ENCODE measurements at regions not wholly inside any gene's neighbourhood (a gene's known extent, or its start where the extent isn't known, plus 50 kb on each side); places are given as distances from the start of the nearest gene placed in this dataset.

DNA sequence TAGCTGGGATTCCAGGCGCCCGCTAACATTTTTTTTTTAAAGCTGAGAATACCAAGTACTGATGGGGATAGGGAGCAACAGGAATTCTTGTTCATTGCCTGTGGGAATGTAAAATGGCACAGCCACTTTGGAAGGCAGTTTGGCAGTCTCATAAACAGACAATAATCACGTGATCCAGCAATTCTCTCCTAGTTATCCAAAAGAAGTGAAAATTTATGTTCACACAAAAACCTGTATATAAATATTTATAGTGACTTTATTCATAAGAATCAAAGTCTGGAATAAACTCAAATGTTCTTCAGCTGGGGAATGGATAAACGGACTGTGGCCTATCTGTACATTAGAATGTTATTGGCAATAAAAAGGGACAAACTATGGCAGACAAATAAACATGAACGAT is 72.5 kb upstream of the NEO1 start:
- no peak overlapping the region for H3K4me3 ChIP-seq (ENCODE audit: low read depth, low read length)
- TF ChIP-seq, protein P1, sequence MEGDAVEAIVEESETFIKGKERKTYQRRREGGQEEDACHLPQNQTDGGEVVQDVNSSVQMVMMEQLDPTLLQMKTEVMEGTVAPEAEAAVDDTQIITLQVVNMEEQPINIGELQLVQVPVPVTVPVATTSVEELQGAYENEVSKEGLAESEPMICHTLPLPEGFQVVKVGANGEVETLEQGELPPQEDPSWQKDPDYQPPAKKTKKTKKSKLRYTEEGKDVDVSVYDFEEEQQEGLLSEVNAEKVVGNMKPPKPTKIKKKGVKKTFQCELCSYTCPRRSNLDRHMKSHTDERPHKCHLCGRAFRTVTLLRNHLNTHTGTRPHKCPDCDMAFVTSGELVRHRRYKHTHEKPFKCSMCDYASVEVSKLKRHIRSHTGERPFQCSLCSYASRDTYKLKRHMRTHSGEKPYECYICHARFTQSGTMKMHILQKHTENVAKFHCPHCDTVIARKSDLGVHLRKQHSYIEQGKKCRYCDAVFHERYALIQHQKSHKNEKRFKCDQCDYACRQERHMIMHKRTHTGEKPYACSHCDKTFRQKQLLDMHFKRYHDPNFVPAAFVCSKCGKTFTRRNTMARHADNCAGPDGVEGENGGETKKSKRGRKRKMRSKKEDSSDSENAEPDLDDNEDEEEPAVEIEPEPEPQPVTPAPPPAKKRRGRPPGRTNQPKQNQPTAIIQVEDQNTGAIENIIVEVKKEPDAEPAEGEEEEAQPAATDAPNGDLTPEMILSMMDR (IDR thresholded peaks at IDR 0.05; ENCODE audit: low read depth, low read length): no peak
- H3K4me1 ChIP-seq: no peaks in the 10 kb centered on the region
- DNase-seq: no peak
- no peaks in the 10 kb centered on the region for H3K9me3 ChIP-seq
- no peaks in the 10 kb centered on the region for H3K36me3 ChIP-seq
- peaks cover 14% of the 10 kb centered on the region for H3K27me3 ChIP-seq

DNA sequence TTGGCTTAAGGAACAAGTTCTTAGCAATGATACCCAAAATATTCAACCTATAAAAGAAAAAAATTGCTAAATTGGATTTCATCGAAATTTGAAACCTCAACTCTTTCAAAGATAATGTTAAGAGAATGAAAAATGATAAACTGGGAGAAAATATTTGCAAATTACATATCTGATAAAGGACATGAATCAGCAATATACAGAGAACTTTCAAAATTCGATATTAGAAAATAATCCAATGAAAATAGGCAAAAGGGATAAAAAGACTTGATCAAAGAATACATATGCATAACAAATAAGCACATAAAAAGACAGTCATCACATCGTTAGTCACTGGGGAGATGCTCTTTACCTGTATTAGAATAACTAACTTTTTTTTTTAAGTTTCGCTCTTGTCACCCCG is 73.0 kb upstream of the NEO1 start:
- no peaks in the 10 kb centered on the region for H3K4me1 ChIP-seq
- TF ChIP-seq, protein P1 (IDR thresholded peaks at IDR 0.05; ENCODE audit: low read depth, low read length): no peak
- DNase-seq: no peak
- H3K27me3 ChIP-seq: peaks cover 14% of the 10 kb centered on the region
- no peak overlapping the region for H3K4me3 ChIP-seq (ENCODE audit: low read depth, low read length)
- no peaks in the 10 kb centered on the region for H3K9me3 ChIP-seq
- no peaks in the 10 kb centered on the region for H3K36me3 ChIP-seq

DNA sequence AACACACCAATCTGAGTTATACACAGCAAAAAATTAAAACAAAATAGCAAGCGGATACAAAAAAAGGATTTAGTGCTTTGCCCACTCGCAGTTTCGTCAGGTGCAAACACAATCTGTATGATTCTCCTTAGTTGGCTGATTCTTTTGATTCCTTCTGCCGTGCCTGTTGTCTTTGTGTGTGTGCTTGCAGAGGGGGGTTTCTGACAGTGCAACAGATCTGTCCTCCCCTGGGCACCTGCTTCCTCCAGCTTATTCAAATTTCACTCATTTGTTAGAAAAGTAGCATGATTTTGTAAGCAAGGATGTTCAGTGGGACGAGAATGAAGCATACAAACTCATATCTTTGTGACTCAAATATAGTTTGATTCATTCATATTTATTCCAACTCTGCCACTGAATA is 74.0 kb upstream of the NEO1 start:
- DNase-seq: no peak
- Histone ChIP-seq H3K36me3 (no peaks in the 10 kb centered on the region), H3K4me3 (ENCODE audit: low read depth, low read length) (no peak overlapping the region), H3K27me3 (peaks cover 14% of the 10 kb centered on the region), H3K9me3 (no peaks in the 10 kb centered on the region), H3K4me1 (no peaks in the 10 kb centered on the region)
- TF ChIP-seq, protein P1 (IDR thresholded peaks at IDR 0.05; ENCODE audit: low read depth, low read length): no peak

DNA sequence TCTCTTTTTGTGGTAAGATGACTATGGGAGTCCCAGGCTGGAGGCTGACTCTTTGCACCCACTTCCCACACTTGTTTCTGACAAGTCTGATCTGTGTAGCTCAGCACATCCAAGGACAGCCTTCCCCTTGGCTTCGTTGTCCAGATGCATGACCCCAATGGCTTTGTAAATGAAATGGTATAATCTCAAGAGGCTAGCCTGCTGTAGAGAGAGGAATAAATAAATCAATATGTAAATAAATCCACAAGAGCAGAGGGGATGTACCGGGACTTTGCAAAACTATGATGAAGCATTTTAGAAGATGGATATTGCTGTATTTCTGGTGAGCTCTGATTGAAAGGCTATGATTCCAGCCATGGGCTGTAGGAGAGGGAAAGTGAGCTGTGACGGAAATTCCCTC is 79.9 kb upstream of the NEO1 start:
- no peaks in the 10 kb centered on the region for H3K4me1 ChIP-seq
- H3K9me3 ChIP-seq: no peaks in the 10 kb centered on the region
- H3K4me3 ChIP-seq (ENCODE audit: low read depth, low read length): no peak overlapping the region
- H3K27me3 ChIP-seq: peaks cover under 1% of the 10 kb centered on the region; the same call in 1 of the 2 replicates
- DNase-seq: no peak
- no peaks in the 10 kb centered on the region for H3K36me3 ChIP-seq
- TF ChIP-seq, protein P1 (IDR thresholded peaks at IDR 0.05; ENCODE audit: low read depth, low read length): no peak

DNA sequence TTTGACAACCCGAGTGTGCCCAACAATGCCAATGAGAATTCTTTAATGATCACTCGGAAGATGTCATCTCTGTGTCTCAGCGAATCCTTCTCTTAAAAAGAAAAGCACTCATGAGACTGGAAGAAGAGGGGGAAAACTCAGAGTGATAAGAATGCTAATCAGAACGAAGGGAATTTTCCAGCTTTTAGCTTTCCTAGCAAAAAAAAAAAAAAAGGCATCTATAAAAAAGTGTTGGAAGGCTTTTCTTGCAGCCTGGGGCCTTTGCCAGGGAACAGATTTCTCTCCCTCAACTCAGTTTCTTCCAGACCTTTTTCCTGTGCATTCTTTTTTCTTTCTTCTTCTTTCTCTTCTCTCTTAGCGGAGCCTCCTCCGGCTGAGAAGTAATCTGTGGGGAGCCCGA is 80.5 kb upstream of the NEO1 start:
- DNase-seq: no peak
- Histone ChIP-seq H3K4me1 (no peaks in the 10 kb centered on the region), H3K4me3 (ENCODE audit: low read depth, low read length) (no peak overlapping the region), H3K9me3 (no peaks in the 10 kb centered on the region), H3K36me3 (no peaks in the 10 kb centered on the region), H3K27me3 (no peaks in the 10 kb centered on the region; the same call in 1 of the 2 replicates)
- TF ChIP-seq, protein P1 (IDR thresholded peaks at IDR 0.05; ENCODE audit: low read depth, low read length): no peak

DNA sequence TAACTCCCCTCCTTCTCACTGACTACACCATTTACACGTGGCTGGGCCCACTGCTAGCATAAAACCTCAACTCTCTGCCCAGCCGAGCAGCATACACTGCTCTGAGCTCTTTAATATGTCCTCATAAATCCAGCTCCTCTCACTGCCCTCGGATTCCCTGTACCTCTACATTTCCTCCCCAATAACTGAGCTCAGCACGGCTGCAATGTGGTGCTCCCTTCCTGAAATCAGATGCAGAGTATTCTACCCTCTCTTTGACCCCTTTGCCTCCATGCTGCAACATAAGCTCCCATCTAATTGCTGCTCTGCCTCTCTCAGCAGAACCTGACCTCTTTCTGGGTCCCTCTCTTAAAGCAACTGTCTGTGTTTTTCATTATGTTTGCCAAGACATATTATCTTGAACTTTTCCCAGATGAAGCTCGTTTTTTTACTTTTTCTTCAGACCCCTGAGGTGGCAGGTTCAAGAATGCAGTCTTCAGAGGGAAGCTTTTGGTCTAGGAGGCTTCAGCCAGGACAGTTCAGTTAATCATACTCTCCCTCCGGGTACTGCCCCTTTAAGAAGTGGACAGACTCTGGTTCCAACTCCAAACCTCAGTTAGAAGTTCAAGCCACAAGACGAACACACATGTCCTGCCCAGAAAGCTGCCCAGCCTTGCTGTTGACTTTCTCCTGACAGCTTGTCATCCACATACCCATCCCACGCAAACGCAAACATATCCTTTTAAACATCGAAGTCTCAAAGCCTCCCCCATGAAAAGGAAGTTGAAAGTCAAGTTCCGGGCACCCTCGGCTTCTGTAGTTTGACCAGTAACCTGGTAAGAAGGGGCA is 81.1 kb upstream of the NEO1 start:
- H3K4me1 ChIP-seq: no peaks in the 10 kb centered on the region
- H3K4me3 ChIP-seq (ENCODE audit: low read depth, low read length): no peak overlapping the region
- no peak for DNase-seq
- TF ChIP-seq, protein P1 (IDR thresholded peaks at IDR 0.05; ENCODE audit: low read depth, low read length): no peak
- no peaks in the 10 kb centered on the region for H3K9me3 ChIP-seq
- H3K36me3 ChIP-seq: no peaks in the 10 kb centered on the region
- no peaks in the 10 kb centered on the region; the same call in 1 of the 2 replicates for H3K27me3 ChIP-seq

All from BE2C (cell line).